HG02938 (cell line): ENCODE measurements at regions not wholly inside any gene's neighbourhood (a gene's known extent, or its start where the extent isn't known, plus 50 kb on each side); places are given as distances from the start of the nearest gene placed in this dataset.

Source experiments
- ATAC-seq: cut with Tn5 transposase; IDR thresholded peaks from one replicate; pipeline ENCODE4 v1.9.1; 2021; ENCODE audit warnings: mild to moderate bottlenecking, moderate library complexity; ENCODE audit not compliant: unreplicated experiment

DNA sequence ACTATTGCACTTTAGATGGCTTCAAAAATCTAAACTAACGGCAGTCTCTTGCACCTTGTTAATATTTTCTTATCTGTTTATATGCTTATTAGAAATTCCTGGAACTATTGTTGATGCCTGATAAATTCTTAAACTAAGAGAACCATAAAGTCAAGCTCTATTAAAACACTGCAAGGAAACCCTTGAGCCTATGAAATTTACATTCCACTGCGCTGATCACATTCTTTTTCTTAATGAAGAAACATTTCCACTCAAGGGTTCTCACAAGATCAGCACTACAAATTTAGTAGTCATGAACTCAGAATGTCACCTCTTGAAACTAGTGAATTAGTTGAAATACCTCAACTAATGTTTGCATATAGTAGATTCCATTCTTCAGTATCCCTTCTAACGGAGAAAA lies 331.8 kb upstream of the SLC8A1 start:
- ATAC-seq: no peak

- no peak for ATAC-seq
Observed at GRCh38 chr2:40786636-40787035, 334.7 kb upstream of the SLC8A1 start.

DNA sequence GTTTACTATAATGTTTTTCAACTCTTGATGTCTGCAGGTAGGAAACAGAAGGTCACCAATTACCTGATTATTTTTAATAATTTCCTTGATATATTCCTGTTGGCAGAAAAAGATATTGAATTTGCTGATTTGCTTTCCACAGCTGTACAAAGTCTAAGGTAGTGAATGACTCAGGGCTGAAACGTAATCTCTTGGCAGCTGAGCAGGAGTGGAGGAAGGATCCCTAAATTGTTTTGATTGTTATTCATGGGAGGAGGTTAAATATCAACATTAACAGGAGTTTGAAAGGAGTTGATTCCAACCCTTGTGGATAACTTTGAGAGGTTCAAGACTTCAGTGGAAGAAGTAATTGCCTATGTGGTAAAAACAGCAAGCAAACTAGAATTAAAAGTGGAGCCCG lies 345.2 kb upstream of the SLC8A1 start:
- ATAC-seq: no peak

GRCh38 chr2:40803900-40804299 lies 352.0 kb upstream of the SLC8A1 start:
- ATAC-seq: no peak

DNA sequence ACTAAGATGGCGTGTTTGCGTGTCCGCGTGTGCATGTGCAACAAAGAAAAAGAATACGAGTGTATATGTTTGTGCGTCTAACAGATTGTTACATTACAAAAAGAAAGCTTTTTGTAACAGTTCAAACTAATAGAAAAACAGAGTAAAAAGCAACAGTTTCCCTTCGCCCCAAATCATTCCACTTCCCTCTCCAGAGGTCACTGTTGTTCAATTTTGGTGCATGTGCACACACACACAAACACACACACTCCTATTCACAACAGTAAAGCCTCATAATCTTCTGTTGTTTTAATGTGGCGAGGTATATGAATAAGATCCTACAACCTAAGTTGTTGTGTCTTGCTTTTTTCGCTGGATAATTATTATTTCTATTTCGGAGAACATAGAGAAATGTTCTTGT lies 357.3 kb upstream of the SLC8A1 start:
- no peak for ATAC-seq

DNA sequence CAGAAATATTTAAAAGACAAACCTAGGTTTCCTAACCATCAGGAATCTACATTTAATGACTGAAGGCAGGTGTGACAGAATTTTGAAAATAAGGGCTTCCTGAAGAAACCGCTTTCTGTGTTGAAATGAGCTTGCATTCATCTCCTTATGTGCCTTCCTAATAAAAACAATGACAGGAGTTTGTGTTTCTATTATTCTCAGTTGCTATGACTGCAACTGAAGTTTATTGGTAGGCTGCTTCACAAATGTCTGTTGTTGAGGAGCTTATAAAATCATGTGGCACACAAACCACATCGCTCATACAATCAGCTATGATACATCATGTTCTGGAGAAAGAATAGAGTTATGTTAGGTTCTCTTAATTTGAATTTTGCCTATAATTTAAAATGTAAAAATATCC lies 362.7 kb upstream of the SLC8A1 start:
- ATAC-seq: no peak

- no peak for ATAC-seq
Observed at GRCh38 chr2:40820319-40820718, 368.4 kb upstream of the SLC8A1 start.

- no peak for ATAC-seq
Observed at GRCh38 chr2:40823478-40823877, 371.6 kb upstream of the SLC8A1 start.

DNA sequence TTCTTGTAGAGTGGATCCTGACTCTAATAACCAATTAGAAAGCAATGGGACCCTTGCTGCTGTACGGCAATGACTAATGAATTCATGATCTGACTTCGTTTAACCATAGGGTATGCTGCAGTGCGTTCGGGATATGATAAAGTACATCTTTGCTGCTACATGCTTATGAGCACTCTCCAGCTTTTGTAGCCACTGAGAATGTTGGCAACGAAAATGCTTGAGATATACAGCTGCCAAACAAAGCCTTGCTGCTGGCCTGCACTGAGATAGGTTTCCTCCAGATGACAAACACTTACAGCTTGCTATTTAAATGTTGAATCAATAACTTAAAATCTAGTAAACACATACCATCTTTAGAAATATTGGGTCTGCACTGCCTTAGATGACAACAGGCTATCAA lies 372.4 kb upstream of the SLC8A1 start:
- no peak for ATAC-seq

GRCh38 chr2:40827392-40827791 lies 375.5 kb upstream of the SLC8A1 start:
- no peak for ATAC-seq

GRCh38 chr2:40831321-40831873 lies 379.5 kb upstream of the SLC8A1 start:
- no peak for ATAC-seq

DNA sequence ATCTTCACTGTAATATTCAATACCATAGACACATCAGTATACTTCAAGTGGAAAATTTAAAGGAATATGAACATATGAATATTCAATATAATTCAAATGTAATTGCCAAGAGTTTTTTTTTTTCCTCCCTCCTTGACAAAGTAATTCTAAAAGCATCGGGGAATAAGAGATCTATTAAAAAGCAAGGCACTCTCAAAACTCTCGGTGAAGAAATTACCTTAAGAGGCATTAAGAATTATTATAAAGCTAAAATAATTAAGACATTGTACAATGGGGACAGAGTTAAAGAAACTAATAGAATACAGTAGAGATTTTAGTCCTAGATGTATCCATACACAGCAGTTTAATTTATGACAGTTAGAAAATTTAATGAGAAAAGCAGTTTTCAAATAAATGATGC lies 390.0 kb upstream of the SLC8A1 start:
- ATAC-seq: no peak

- no peak for ATAC-seq
Observed at GRCh38 chr2:40844353-40845277, 392.7 kb upstream of the SLC8A1 start.

DNA sequence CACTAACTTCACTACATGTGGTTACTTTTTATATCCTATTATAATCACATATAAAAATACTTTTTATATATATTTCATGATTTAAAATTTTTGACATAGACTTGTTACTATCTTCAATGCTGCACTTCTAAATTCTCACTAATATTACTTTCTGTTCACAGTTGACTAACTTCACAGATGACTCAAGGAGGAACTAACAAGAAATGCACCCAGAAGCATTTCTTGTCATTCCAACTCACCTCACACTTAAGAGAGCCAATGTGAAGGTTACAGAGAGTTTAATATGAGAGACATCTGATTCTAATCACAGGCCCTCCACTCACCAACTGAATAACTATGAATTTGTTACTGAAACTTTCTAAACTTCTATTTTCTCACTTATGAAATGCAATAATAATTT lies 399.8 kb upstream of the SLC8A1 start:
- no peak for ATAC-seq

DNA sequence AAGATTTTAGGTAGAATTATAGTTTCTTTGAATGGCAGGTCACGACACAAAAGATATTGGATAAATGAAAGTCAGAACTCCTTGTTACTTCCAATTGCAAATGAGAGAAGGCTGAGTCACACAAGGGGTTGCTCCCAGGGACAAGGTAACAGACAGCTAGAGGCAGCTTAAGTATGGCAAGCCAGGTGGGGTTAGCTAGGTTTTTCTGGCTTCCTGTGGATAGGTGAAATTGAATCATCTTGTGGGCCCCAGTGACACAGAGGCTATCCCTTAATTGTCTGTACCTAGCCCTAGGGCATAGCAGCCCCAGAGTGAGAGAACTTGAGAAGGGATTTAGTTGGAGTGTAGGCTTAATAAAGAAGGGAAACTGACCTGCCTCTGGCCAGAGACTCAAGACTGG lies 407.7 kb upstream of the SLC8A1 start:
- ATAC-seq: no peak

DNA sequence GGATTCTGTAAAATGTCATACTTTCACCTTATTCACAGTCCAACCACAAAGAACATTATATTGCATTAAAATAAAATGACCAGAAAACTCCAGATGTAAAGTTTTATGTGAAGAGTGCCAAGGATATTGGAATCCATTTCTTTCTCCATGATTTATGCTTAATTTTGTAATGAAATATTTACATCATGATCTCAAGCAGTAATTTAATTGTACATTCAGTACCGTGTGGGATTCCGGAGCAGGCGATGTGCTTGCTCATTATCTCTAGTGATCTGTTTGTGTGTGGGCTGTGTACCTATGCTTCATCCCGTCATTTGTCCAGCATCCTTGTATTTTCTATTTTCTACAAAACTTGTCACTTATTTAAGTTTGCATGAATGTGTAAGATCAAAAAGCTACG lies 415.9 kb upstream of the SLC8A1 start:
- no peak for ATAC-seq

DNA sequence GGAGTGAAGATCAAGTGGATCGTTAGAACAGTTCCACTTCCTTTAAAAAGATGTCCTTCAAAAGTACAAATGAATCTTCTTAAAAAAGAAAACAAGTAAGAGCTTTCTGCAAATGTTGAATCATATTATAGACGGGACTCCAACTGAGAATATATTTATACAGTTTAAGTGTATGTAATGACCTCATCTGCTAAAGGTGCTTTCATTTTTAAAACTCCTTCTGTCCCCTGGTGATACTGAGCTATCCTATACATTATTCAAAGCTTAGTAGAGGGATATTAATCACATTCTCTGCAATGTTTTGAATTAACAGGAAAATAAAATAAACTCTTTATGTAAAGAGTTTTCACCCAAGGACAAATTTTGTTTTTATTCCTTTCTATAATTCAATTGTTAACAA lies 420.7 kb upstream of the SLC8A1 start:
- no peak for ATAC-seq

DNA sequence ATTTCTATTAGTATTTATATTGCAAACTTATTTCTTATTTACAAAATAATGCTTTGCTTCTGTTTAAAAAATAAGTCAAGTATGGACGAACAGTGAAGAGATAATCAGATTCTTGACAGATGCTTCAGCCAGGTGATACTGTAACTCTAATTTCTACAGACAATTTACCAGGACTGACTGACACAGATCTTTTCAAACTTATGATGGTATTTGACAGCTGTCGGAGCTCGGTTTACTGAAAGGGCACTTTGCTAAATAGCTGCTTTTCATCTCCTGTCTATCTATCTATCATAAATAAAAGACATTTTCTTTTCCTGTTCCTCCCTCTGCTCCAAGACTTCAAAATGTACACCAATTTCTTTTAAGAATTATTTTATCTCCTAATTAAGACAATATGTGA lies 422.5 kb upstream of the SLC8A1 start:
- no peak for ATAC-seq

DNA sequence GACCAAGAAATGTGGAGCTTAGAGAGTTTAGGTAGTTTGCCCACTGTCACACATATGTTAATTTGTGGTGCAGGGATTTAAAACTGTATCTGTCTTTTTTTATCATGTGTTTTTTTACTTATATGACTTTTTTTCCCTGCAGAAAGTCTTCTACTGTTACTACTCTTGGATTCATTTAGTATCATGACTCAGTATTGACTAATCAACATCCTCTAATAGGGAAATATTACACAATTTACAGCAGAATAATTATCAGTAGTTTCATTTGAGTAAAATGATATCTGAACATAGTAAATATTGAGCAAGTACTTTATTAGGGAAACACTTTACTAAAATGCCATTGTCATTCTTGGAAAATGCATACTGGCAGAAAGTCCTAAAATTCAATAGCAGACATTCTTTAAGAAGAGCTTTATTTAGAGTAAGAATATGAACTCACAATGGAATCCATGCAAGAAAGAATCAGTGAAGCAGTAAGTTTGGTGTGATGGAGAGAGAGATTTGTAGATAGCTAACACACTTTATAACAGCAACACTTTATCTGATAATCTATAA lies 425.9 kb upstream of the SLC8A1 start:
- no peak for ATAC-seq

- ATAC-seq: no peak
Observed at GRCh38 chr2:40879305-40879704, 427.4 kb upstream of the SLC8A1 start.

DNA sequence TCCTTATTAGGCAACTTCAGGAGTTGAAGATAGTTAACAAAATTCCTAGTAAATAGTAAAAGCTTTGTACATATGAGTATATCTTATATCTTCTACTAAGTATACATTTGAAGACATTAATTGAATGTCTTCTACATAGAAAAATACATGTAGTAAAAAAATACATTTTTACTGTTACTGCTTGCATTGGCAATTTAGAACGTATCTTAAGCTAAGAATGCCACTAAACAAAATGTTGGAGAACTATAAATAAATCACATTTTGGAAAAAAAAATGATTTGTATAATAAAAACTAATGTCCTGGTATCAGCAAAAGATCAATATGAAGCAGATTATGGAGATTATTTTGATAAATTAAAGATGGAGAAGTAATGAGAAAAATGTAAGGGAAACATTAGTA lies 434.2 kb upstream of the SLC8A1 start:
- no peak for ATAC-seq

DNA sequence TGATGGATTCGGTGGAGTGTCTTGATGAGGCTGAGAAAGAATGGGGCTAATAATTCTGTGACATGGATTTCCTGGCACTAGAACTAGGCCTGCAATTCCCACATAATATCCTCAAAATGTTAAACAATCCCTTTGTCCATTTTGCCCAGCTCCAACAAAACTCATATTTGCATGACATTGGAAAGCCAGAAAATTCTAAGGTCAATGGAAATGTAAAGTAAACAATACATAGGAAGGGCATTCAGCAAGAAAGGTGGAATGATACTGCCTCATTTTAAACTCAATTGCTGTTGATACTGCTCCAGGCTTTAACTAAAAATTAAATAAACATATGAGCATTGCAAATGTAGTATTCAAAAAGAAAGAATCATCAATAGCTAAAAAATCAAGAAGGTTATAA lies 434.8 kb upstream of the SLC8A1 start:
- ATAC-seq: no peak
